SK-N-SH treated with all-trans-retinoic acid at 6 μM for 48 hours (cell line): ENCODE measurements at regions not wholly inside any gene's neighbourhood (a gene's known extent, or its start where the extent isn't known, plus 50 kb on each side); places are given as distances from the start of the nearest gene placed in this dataset.
A peak's percentile ranks its signal among the peaks of the same experiment; 100 is the strongest.

Source experiments
- ATAC-seq: fragments of 200-7000 bp; cut with Tn5 transposase; 3 replicates; pipeline ENCODE4 v1.9.1; 2020; ENCODE audit warnings: mild to moderate bottlenecking, moderate library complexity
- ARNTL ChIP-seq: fragments of 450-650 bp; formaldehyde crosslinking; IDR thresholded peaks from 2 replicates; pipeline ENCODE4 v1.5.0; 2020; ENCODE audit warnings: low read depth, mild to moderate bottlenecking, moderate library complexity, borderline replicate concordance
- BACH2 ChIP-seq: fragments of 250-450 bp; sonication (Bioruptor Pico); IDR thresholded peaks from 2 replicates; pipeline ENCODE4 v1.9.0; 2021; ENCODE audit warnings: mild to moderate bottlenecking, borderline replicate concordance
- CREB5 ChIP-seq: fragments of 250-450 bp; sonication (Bioruptor Pico); IDR thresholded peaks from 2 replicates; pipeline ENCODE4 v1.5.1; 2020; ENCODE audit warnings: low read depth, mild to moderate bottlenecking, moderate library complexity
- CSDC2 ChIP-seq: fragments of 250-450 bp; sonication (Bioruptor Pico); IDR thresholded peaks from 2 replicates; pipeline ENCODE4 v1.5.0; 2020; ENCODE audit warnings: mild to moderate bottlenecking, moderate library complexity
- GLIS3 ChIP-seq: fragments of 250-450 bp; sonication (Bioruptor Pico); IDR thresholded peaks from 2 replicates; pipeline ENCODE4 v1.5.0; 2020; ENCODE audit warnings: mild to moderate bottlenecking, moderate library complexity
- ISL1 ChIP-seq: fragments of 250-450 bp; sonication (Bioruptor Pico); IDR thresholded peaks from 2 replicates; pipeline ENCODE4 v2.1.2; 2022; ENCODE audit warnings: mild to moderate bottlenecking, moderate library complexity
- OSR1 ChIP-seq: fragments of 250-450 bp; sonication (Bioruptor Pico); IDR thresholded peaks from 2 replicates; pipeline ENCODE4 v1.8.0; 2022; ENCODE audit warnings: moderate library complexity, mild to moderate bottlenecking, inconsistent platforms
- PATZ1 ChIP-seq: fragments of 250-450 bp; sonication (Bioruptor Pico); IDR thresholded peaks from 2 replicates; pipeline ENCODE4 v1.8.0; 2020; ENCODE audit warnings: mild to moderate bottlenecking, moderate library complexity, borderline replicate concordance
- PPARA ChIP-seq: fragments of 250-450 bp; sonication (Bioruptor Pico); IDR thresholded peaks from 2 replicates; pipeline ENCODE4 v1.5.0; 2020; ENCODE audit warnings: mild to moderate bottlenecking, borderline replicate concordance
- RARB ChIP-seq: fragments of 250-450 bp; sonication (Bioruptor Pico); IDR thresholded peaks from 2 replicates; pipeline ENCODE4 v1.8.0; 2021; ENCODE audit warnings: mild to moderate bottlenecking, moderate library complexity
- SNAI2 ChIP-seq: fragments of 250-450 bp; sonication (Bioruptor Pico); IDR thresholded peaks from 2 replicates; pipeline ENCODE4 v1.5.0; 2020; ENCODE audit warnings: mild to moderate bottlenecking, moderate library complexity
- TCF4 ChIP-seq: fragments of 250-450 bp; sonication (Bioruptor Pico); IDR thresholded peaks from 2 replicates; pipeline ENCODE4 v1.8.0; 2021; ENCODE audit warnings: mild to moderate bottlenecking, moderate library complexity, borderline replicate concordance
- TOX ChIP-seq: fragments of 250-450 bp; sonication (Bioruptor Pico); IDR thresholded peaks from 2 replicates; pipeline ENCODE4 v1.8.0; 2021; ENCODE audit warnings: mild to moderate bottlenecking, moderate library complexity, borderline replicate concordance
- TSHZ2 ChIP-seq: fragments of 250-450 bp; sonication (Bioruptor Pico); IDR thresholded peaks from 2 replicates; pipeline ENCODE4 v1.5.0; 2020; ENCODE audit warnings: mild to moderate bottlenecking, moderate library complexity
- ZC3H10 ChIP-seq: fragments of 250-450 bp; sonication (Bioruptor Pico); IDR thresholded peaks from 2 replicates; pipeline ENCODE4 v1.5.1; 2021; ENCODE audit warnings: mild to moderate bottlenecking, moderate library complexity
- ZFP3 ChIP-seq: fragments of 250-450 bp; sonication (Bioruptor Pico); IDR thresholded peaks from 2 replicates; pipeline ENCODE4 v1.5.0; 2020; ENCODE audit warnings: mild to moderate bottlenecking, moderate library complexity
- ZFP30 ChIP-seq: fragments of 450-650 bp; formaldehyde crosslinking; IDR thresholded peaks from 2 replicates; pipeline ENCODE4 v1.5.0; 2022; ENCODE audit warnings: mild to moderate bottlenecking, moderate library complexity
- ZNF565 ChIP-seq: fragments of 450-650 bp; formaldehyde crosslinking; conservative IDR thresholded peaks from 2 replicates; pipeline ENCODE4 v1.5.0; 2020; ENCODE audit warnings: low read depth, mild to moderate bottlenecking, moderate library complexity
- ZNF70 ChIP-seq: fragments of 450-650 bp; formaldehyde crosslinking; IDR thresholded peaks from 2 replicates; pipeline ENCODE4 v1.5.0; 2020; ENCODE audit warnings: mild to moderate bottlenecking, moderate library complexity
- ZNF8 ChIP-seq: fragments of 450-650 bp; formaldehyde crosslinking; IDR thresholded peaks from 2 replicates; pipeline ENCODE4 v1.5.0; 2020; ENCODE audit warnings: mild to moderate bottlenecking, moderate library complexity
- TF ChIP-seq, protein P1 (sequence below): fragments of 250-450 bp; sonication (Bioruptor Pico); IDR thresholded peaks from 2 replicates; pipeline ENCODE4 v1.8.0; 2021; ENCODE audit warnings: low read depth, mild to moderate bottlenecking, moderate library complexity, borderline replicate concordance
- TF ChIP-seq, protein P2 (sequence below): fragments of 250-450 bp; sonication (Bioruptor Pico); IDR thresholded peaks from 2 replicates; pipeline ENCODE4 v1.5.1; 2021; ENCODE audit warnings: mild to moderate bottlenecking, moderate library complexity

DNA sequence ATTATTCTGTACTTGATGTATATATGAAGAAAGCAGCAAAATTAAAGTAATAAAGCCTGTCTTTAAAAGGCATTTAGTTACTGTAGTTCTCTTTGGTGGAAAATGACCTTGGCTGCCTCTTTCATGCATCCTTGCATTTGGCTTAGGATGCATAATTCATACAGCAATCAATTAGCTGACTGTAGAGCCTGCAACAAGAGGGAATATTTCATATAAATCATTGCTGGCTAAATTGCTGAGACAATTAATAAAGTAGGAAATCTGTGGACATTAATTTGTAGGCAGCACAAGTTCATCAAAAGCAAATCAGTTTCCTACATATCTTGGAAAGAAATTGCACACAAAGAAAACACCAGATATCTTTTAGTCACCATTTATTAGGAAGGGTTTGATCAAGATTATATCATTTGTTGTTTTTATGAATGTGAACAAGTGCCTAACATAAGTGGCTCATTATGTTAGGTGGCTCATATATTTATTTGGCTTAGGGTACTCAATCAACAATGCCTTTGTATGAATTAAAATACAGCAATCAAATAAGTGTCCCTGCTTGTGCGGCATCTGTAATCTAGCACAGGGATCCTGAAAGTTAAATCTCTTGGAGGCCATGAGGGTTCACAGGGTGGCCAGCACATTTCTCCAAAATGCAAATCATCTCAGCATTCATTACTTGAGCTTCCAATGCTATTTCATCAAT is 220.4 kb upstream of the SPOPL start:
- TF ChIP-seq TCF4 = no peak
- TF ChIP-seq ZC3H10 (CRISPR knock-in tag) = 0 out of 2 replicates have a peak, but pooled peaks have one; percentile 7
- peak; percentile 46; the same call in 1 of the 2 replicates for TF ChIP-seq ISL1
- TF ChIP-seq, all 23 proteins: peak for 2
- ATAC-seq = no peak

DNA sequence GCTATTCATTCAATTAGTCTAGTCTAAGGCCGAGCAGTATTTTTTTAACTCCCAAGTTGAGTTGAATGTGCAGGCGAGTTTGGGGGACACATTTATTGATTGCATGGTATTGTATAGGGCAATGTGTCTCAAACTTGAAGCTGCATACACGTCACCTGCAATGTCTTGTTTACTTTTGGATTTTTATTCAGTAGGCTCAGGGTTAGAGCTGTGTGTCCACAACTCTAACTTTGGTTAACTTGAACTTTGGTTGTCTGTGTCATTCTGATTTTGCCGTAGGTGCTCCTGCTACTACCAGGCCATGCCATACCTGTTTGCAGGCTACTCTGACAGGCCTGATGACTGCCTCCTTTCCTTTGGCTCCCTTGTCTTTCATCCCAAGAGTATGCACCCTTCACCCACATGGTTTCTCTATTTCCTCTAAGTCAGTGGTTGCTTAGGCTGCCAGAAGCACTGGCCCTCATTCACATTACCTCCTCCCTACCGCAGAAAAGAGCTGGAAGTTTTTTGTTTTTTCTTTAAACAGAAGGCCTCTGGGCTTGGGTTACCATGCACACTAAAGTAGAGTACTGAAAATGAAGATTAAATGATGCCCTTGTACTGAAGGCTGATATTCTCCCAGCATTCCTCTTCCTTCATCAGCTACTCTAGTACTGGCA is 219.4 kb upstream of the SPOPL start:
- TF ChIP-seq, protein P1, sequence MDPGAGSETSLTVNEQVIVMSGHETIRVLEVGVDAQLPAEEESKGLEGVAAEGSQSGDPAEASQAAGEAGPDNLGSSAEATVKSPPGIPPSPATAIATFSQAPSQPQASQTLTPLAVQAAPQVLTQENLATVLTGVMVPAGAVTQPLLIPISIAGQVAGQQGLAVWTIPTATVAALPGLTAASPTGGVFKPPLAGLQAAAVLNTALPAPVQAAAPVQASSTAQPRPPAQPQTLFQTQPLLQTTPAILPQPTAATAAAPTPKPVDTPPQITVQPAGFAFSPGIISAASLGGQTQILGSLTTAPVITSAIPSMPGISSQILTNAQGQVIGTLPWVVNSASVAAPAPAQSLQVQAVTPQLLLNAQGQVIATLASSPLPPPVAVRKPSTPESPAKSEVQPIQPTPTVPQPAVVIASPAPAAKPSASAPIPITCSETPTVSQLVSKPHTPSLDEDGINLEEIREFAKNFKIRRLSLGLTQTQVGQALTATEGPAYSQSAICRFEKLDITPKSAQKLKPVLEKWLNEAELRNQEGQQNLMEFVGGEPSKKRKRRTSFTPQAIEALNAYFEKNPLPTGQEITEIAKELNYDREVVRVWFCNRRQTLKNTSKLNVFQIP (CRISPR knock-in tag) = no peak
- TF ChIP-seq ARNTL (CRISPR knock-in tag) (no peak), PPARA (CRISPR knock-in tag) (no peak), OSR1 (CRISPR knock-in tag) (no peak), PATZ1 (CRISPR knock-in tag) (no peak), ISL1 (no peak), ZNF565 (CRISPR knock-in tag) (no peak), ZNF8 (CRISPR knock-in tag) (no peak), ZC3H10 (CRISPR knock-in tag) (no peak), ZNF70 (CRISPR knock-in tag) (no peak), CREB5 (CRISPR knock-in tag) (no peak), ZFP30 (CRISPR knock-in tag) (no peak), ZFP3 (CRISPR knock-in tag) (no peak), TOX (CRISPR knock-in tag) (no peak)
- ATAC-seq = no peak

- TF ChIP-seq ARNTL (CRISPR knock-in tag) (no peak), GLIS3 (CRISPR knock-in tag) (no peak), ZNF70 (CRISPR knock-in tag) (no peak), SNAI2 (CRISPR knock-in tag) (no peak), RARB (CRISPR knock-in tag) (no peak), PPARA (CRISPR knock-in tag) (no peak), ISL1 (no peak), TSHZ2 (CRISPR knock-in tag) (no peak), OSR1 (CRISPR knock-in tag) (no peak), ZFP3 (CRISPR knock-in tag) (no peak), CSDC2 (CRISPR knock-in tag) (no peak), ZFP30 (CRISPR knock-in tag) (no peak)
- ATAC-seq = no peak
Observed at GRCh38 chr2:138291805-138292204, 209.8 kb upstream of the SPOPL start.

DNA sequence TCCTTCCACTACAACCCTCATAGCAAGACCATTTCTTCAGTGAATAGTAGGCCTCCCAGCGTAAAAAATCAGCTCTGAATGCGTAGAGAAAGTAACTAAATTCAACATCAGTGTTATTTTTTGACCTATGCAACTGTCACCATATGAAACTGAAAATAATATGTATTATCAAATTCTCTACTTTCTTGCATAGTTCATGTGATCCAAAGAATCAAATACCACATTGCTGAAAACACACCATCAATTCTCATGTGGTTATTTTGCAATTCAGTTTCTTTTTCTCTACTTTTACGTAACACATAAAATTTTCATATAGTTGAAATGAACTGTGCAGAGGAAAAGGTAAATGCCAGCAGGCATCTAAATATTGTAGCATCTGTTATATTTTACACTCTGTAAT is 208.5 kb upstream of the SPOPL start:
- no peak for ATAC-seq
- TF ChIP-seq ZNF70 (CRISPR knock-in tag) = no peak
- no peak for TF ChIP-seq ZFP3 (CRISPR knock-in tag)
- no peak for TF ChIP-seq GLIS3 (CRISPR knock-in tag)
- TF ChIP-seq CREB5 (CRISPR knock-in tag) = no peak
- TF ChIP-seq, protein P2, sequence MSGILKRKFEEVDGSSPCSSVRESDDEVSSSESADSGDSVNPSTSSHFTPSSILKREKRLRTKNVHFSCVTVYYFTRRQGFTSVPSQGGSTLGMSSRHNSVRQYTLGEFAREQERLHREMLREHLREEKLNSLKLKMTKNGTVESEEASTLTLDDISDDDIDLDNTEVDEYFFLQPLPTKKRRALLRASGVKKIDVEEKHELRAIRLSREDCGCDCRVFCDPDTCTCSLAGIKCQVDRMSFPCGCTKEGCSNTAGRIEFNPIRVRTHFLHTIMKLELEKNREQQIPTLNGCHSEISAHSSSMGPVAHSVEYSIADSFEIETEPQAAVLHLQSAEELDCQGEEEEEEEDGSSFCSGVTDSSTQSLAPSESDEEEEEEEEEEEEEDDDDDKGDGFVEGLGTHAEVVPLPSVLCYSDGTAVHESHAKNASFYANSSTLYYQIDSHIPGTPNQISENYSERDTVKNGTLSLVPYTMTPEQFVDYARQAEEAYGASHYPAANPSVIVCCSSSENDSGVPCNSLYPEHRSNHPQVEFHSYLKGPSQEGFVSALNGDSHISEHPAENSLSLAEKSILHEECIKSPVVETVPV (CRISPR knock-in tag) = no peak
- TF ChIP-seq ZFP30 (CRISPR knock-in tag) = no peak
- TF ChIP-seq BACH2 (CRISPR knock-in tag) = no peak
- no peak for TF ChIP-seq ARNTL (CRISPR knock-in tag)
- no peak for TF ChIP-seq PPARA (CRISPR knock-in tag)
- TF ChIP-seq, protein P1 (CRISPR knock-in tag) = no peak
